Cardiac muscle cell (in vitro differentiated cells and primary cell): ENCODE measurements at regions not wholly inside any gene's neighbourhood (a gene's known extent, or its start where the extent isn't known, plus 50 kb on each side); places are given as distances from the start of the nearest gene placed in this dataset.

Source experiments
- DNase-seq, 2 donors: peaks; one replicate each; pipeline versions ENCODE4 v3.0.0 to v3.0.0-alpha.2; 2010 to 2017; ENCODE audit warnings: low read depth in 1 of 2, low spot score in 1 of 2
- H3K27ac ChIP-seq: fragments of 200-600 bp; sonication (generic); 2 replicates; pipeline ENCODE4 v1.5.1; 2016
- H3K27me3 ChIP-seq: fragments of 200-600 bp; sonication (generic); 2 replicates; pipeline ENCODE4 v1.6.0; 2016; ENCODE audit warnings: control low read depth
- H3K36me3 ChIP-seq: fragments of 200-600 bp; sonication (generic); 2 replicates; pipeline ENCODE4 v1.5.1; 2016; ENCODE audit warnings: control low read depth
- H3K4me1 ChIP-seq: fragments of 200-600 bp; sonication (generic); 2 replicates; pipeline ENCODE4 v1.8.1; 2017; ENCODE audit warnings: low read depth, mild to moderate bottlenecking, mixed run types
- H3K4me3 ChIP-seq: fragments of 200-600 bp; sonication (generic); 2 replicates; pipeline ENCODE4 v1.5.1; 2016; ENCODE audit warnings: mild to moderate bottlenecking
- H3K9me3 ChIP-seq: fragments of 200-600 bp; sonication (generic); 2 replicates; pipeline ENCODE4 v1.5.1; 2017; ENCODE audit warnings: low read depth, mild to moderate bottlenecking, control low read depth
- TF ChIP-seq, protein P1 (sequence below): IDR thresholded peaks from 2 replicates; pipeline ENCODE4 v1.5.1; 2012; ENCODE audit warnings: low read depth, mild to moderate bottlenecking, low read length

DNA sequence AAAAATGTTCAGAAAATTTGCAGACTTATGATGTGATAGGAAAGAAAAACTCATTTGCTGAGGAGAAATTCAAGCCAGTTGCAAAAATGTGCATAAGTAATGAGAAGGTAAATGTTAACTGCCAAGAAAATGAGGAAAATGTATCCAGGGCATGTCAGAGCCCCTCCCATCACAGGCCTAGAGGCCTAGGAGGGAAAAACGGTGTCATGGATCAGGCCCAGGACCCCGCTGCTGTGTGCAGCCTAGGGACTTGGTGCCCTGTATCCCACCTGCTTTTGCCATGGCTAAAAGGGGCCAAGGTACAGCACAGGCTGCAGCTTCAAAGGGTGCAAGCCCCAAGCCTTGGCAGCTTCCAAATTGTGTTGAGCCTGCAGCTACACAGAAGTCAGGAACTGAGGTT, 214.0 kb upstream of the ADGRL4 start:
- H3K27ac ChIP-seq: no peak overlapping the region
- H3K4me3 ChIP-seq: no peak overlapping the region
- H3K9me3 ChIP-seq: no peaks in the 10 kb centered on the region
- TF ChIP-seq, protein P1, sequence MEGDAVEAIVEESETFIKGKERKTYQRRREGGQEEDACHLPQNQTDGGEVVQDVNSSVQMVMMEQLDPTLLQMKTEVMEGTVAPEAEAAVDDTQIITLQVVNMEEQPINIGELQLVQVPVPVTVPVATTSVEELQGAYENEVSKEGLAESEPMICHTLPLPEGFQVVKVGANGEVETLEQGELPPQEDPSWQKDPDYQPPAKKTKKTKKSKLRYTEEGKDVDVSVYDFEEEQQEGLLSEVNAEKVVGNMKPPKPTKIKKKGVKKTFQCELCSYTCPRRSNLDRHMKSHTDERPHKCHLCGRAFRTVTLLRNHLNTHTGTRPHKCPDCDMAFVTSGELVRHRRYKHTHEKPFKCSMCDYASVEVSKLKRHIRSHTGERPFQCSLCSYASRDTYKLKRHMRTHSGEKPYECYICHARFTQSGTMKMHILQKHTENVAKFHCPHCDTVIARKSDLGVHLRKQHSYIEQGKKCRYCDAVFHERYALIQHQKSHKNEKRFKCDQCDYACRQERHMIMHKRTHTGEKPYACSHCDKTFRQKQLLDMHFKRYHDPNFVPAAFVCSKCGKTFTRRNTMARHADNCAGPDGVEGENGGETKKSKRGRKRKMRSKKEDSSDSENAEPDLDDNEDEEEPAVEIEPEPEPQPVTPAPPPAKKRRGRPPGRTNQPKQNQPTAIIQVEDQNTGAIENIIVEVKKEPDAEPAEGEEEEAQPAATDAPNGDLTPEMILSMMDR: no peak
- no peaks in the 10 kb centered on the region for H3K27me3 ChIP-seq
- DNase-seq: no peak
- no peaks in the 10 kb centered on the region for H3K4me1 ChIP-seq
- no peaks in the 10 kb centered on the region for H3K36me3 ChIP-seq

DNA sequence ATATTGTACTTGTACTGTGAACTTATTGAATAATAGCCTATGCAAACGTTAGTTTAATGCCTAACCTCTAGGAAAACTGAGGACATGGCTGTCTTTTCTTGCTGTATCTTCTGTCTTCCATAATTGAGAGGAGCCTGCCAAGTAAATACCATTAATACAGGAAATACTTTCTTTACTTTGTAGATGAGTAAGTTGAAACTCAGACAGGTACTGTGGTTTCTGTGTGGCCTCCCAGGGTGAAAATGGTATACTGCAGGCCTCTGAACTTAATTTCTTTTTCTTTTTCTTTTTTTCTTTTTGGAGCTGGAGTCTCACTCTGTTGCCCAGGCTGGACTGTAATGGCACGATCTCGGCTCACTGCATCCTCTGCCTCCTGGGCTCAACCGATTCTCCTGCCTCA, 208.8 kb upstream of the ADGRL4 start:
- H3K4me1 ChIP-seq: no peaks in the 10 kb centered on the region
- H3K27ac ChIP-seq: no peak overlapping the region
- TF ChIP-seq, protein P1: no peak
- H3K36me3 ChIP-seq: no peaks in the 10 kb centered on the region
- DNase-seq: no peak
- H3K27me3 ChIP-seq: no peaks in the 10 kb centered on the region
- no peaks in the 10 kb centered on the region for H3K9me3 ChIP-seq
- H3K4me3 ChIP-seq: no peak overlapping the region

DNA sequence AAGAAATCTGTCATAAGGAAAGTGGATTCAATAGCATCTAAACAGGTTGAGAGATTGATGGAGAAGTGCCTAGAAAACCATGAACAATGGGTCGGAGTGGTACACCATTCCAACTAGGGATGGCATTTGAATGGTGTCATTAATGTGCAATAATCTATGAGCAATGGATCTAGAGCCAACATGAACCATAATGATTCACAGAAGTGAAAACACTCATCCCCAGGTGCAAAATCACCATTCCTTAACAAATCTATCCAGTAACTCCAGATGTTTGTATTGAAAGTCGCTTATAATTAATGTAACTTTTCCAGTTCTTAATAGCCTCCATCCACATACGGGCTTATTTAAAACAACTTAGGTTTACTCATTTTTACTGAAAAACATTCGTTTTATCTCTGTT, 201.3 kb upstream of the ADGRL4 start:
- H3K9me3 ChIP-seq: no peaks in the 10 kb centered on the region
- no peak overlapping the region for H3K27ac ChIP-seq
- H3K27me3 ChIP-seq: no peaks in the 10 kb centered on the region
- H3K4me3 ChIP-seq: no peak overlapping the region
- no peak for DNase-seq
- H3K36me3 ChIP-seq: no peaks in the 10 kb centered on the region
- no peaks in the 10 kb centered on the region for H3K4me1 ChIP-seq
- TF ChIP-seq, protein P1: no peak

DNA sequence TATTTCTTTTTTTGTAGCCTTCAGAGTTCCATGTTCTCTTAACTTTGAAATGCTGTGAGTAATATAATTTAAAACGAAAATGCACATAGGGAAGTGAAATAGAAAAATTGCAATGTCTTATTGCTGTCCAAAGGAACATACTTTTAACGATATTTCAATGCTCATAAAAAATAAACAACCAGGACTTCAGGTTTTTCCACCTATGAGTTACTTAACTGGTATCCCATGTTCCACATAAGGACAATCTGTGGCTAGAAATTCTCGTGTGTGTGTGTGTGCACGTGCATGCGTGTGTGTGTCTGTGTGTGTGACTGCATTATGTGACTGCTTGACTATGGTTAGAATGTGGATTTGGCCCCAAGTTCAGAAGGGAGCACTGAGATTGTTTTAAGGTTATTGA, 200.8 kb upstream of the ADGRL4 start:
- DNase-seq: no peak

DNA sequence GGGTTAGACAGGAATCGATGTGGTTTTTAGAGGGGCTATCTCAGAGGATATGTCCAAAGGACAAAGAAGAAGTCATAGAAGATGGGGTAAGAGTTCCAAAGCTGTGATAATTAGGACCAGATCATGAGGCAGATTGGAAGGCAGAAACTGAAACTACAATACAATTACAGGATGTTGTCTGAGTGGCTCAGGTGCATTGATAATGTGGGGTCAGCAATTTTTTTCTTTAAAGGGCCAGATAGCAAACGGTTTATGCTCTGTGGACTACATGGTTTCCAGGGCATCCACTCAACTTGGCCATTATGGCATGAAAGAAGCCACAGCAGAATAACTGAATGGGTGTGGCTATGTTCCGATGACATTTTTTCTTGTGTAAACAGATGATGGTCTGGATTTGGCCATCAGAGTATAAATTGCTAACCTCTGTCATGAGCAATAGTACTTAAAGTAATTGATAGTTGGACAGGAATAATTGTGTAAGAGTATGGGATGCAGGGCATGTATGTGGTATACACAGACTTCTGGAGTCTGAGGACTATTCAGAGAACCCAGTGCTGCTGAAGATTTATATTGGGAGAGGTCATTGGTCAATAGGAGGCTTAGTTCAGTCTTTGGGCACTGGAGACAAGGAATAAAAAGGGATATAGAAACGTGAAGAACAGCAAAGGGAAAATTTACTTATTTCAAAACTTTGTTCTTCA, 198.4 kb upstream of the ADGRL4 start:
- H3K4me1 ChIP-seq: no peaks in the 10 kb centered on the region
- no peak overlapping the region for H3K27ac ChIP-seq
- no peaks in the 10 kb centered on the region for H3K9me3 ChIP-seq
- DNase-seq: no peak
- no peaks in the 10 kb centered on the region for H3K27me3 ChIP-seq
- no peak overlapping the region for H3K4me3 ChIP-seq
- TF ChIP-seq, protein P1: no peak
- no peaks in the 10 kb centered on the region for H3K36me3 ChIP-seq

More for the DNA sequence above, 200.8 kb upstream of the ADGRL4 start:
- H3K36me3 ChIP-seq: no peaks in the 10 kb centered on the region
- TF ChIP-seq, protein P1: no peak
- H3K27me3 ChIP-seq: no peaks in the 10 kb centered on the region
- H3K27ac ChIP-seq: no peak overlapping the region
- H3K9me3 ChIP-seq: no peaks in the 10 kb centered on the region
- H3K4me3 ChIP-seq: no peak overlapping the region
- H3K4me1 ChIP-seq: no peaks in the 10 kb centered on the region
